ENCODE measurements at regions not wholly inside any gene's neighbourhood (a gene's known extent, or its start where the extent isn't known, plus 50 kb on each side); places are given as distances from the start of the nearest gene placed in this dataset.

DNA sequence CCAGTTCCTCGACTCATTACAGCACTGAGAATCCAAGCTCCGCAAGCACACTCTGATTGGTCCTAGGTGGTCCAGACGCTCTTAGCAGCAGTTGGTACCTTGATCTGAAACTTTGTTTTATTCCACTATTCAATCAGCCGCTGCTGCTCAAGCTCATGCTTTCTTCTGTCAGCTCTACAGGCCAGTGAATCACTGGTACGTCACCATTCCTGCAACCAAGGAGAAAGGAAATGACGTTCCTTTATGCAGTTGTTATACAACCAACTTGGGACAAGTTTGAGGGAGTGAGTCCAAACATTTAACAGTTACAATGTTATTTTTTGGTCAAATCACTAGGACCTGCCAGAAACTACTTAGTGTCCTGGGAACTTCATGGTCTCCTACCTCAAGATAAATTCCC is 398.8 kb upstream of the TMEFF2 start:
- TF ChIP-seq, protein P1, sequence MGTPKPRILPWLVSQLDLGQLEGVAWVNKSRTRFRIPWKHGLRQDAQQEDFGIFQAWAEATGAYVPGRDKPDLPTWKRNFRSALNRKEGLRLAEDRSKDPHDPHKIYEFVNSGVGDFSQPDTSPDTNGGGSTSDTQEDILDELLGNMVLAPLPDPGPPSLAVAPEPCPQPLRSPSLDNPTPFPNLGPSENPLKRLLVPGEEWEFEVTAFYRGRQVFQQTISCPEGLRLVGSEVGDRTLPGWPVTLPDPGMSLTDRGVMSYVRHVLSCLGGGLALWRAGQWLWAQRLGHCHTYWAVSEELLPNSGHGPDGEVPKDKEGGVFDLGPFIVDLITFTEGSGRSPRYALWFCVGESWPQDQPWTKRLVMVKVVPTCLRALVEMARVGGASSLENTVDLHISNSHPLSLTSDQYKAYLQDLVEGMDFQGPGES (IDR thresholded peaks at IDR 0.05): no peak
- no peak for TF ChIP-seq NFYB (IDR thresholded peaks at IDR 0.05; ENCODE audit: insufficient read depth, low read depth, low read length)
- no peak for TF ChIP-seq IRF4 (IDR thresholded peaks at IDR 0.05; ENCODE audit: low read depth, low read length)
- no peak for TF ChIP-seq MTA2 (IDR thresholded peaks at IDR 0.05; ENCODE audit: low read depth)
- no peak for TF ChIP-seq ATF7 (IDR thresholded peaks at IDR 0.05; ENCODE audit: low read depth)
- TF ChIP-seq CHD1 (IDR thresholded peaks at IDR 0.05; ENCODE audit: low read depth, low read length): no peak
- TF ChIP-seq RUNX3 (IDR thresholded peaks at IDR 0.05; ENCODE audit: low read length): no peak
- no peak for TF ChIP-seq EGR1 (IDR thresholded peaks at IDR 0.05; ENCODE audit: borderline replicate concordance in 1 of 2, low read depth in 2 of 2, low read length in 2 of 2)
- Histone ChIP-seq H3K4me2 (ENCODE audit: control insufficient read depth, insufficient read depth) (no peak overlapping the region), H3K9ac (ENCODE audit: control insufficient read depth, insufficient read depth, low read length) (no peak overlapping the region), H4K20me1 (ENCODE audit: control insufficient read depth, insufficient read depth) (no peaks in the 10 kb centered on the region), H3K9me3 (replicated peaks; ENCODE audit: control insufficient read depth, insufficient read depth, low read length) (no peaks in the 10 kb centered on the region), H3K4me3 (no peak overlapping the region), H2AFZ (ENCODE audit: control insufficient read depth, low read depth, low read length) (no peak overlapping the region), H3K36me3 (ENCODE audit: control insufficient read depth in 2 of 2, insufficient read depth in 2 of 2, low read length in 1 of 2) (no peaks in the 10 kb centered on the region), H3K27ac (ENCODE audit: control insufficient read depth, insufficient read depth) (no peak overlapping the region), H3K79me2 (ENCODE audit: control insufficient read depth, insufficient read depth, low read length) (no peaks in the 10 kb centered on the region), H3K4me1 (ENCODE audit: control insufficient read depth, insufficient read depth, low read length) (no peaks in the 10 kb centered on the region), H3K27me3 (replicated peaks in 1 of 2; ENCODE audit: control insufficient read depth in 2 of 2, insufficient read depth in 2 of 2, low read length in 1 of 2) (no peaks in the 10 kb centered on the region)
- CTCF ChIA-PET: interaction anchor here (1.6 kb wide), 1 partner anchor 12 kb away, joined by 3 read pairs; no protein-coding TSS in a partner anchor
- RAD21 ChIA-PET (ENCODE audit: unreplicated experiment): interaction anchor here (0.7 kb wide), 1 partner anchor 169 kb away, joined by 3 read pairs; no protein-coding TSS in a partner anchor
- in situ Hi-C loops (cut with MboI) (no loop called here), intact Hi-C loops (cut with micrococcal nuclease; ENCODE audit: unreplicated experiment) (no loop called here)
- WGBS (ENCODE audit: insufficient coverage, insufficient replicate concordance, low lambda C conversion rate, missing lambda C conversion rate): 27% methylated on average over 6 of the region's 6 CpGs
- POLR2A ChIA-PET: no interaction called here
- SMC1A ChIA-PET (ENCODE audit: uncharacterized antibody, unreplicated experiment): interaction anchor here (1.2 kb wide), 1 partner anchor 8 kb away, joined by 3 read pairs; no protein-coding TSS in a partner anchor
- ATAC-seq: no peak
- FAIRE-seq: no peak
- DNase-seq (ENCODE audit: low read depth, low spot score): no peak
- BruUV-seq (replicated peaks): no TSS peak

DNA sequence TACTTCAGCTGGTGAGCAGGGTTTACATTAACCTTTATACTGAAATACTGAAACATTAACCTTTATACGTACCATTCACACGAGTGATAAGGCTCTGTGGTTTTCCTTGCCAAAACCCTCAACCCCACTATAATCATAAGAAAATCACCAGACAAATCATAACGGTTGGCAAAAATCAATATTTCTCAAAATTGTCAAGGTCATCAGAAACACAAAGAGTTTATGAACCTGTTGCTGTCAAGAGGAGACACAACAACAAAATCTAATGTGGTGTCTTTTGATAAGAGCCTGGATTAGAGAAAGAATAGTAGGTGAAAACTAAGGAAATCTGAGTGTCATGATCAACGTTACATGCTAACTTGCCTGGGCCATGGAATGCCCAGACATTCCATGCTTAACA is 396.9 kb upstream of the TMEFF2 start:
- Histone ChIP-seq H2AFZ (ENCODE audit: control insufficient read depth, low read depth, low read length) (no peak overlapping the region), H3K4me3 (no peak overlapping the region), H3K9me3 (replicated peaks; ENCODE audit: control insufficient read depth, insufficient read depth, low read length) (no peaks in the 10 kb centered on the region), H3K27ac (ENCODE audit: control insufficient read depth, insufficient read depth) (no peak overlapping the region), H3K4me1 (ENCODE audit: control insufficient read depth, insufficient read depth, low read length) (no peaks in the 10 kb centered on the region), H3K79me2 (ENCODE audit: control insufficient read depth, insufficient read depth, low read length) (no peaks in the 10 kb centered on the region), H3K27me3 (replicated peaks in 1 of 2; ENCODE audit: control insufficient read depth in 2 of 2, insufficient read depth in 2 of 2, low read length in 1 of 2) (no peaks in the 10 kb centered on the region), H3K9ac (ENCODE audit: control insufficient read depth, insufficient read depth, low read length) (no peak overlapping the region), H3K36me3 (ENCODE audit: control insufficient read depth in 2 of 2, insufficient read depth in 2 of 2, low read length in 1 of 2) (no peaks in the 10 kb centered on the region), H3K4me2 (ENCODE audit: control insufficient read depth, insufficient read depth) (no peak overlapping the region), H4K20me1 (ENCODE audit: control insufficient read depth, insufficient read depth) (no peaks in the 10 kb centered on the region)
- intact Hi-C loops (cut with micrococcal nuclease; ENCODE audit: unreplicated experiment) (no loop called here), in situ Hi-C loops (cut with MboI) (no loop called here)
- ChIA-PET POLR2A (no interaction called here), CTCF (no interaction called here), SMC1A (ENCODE audit: uncharacterized antibody, unreplicated experiment) (no interaction called here), RAD21 (ENCODE audit: unreplicated experiment) (no interaction called here)
- FAIRE-seq: no peak
- no peak for ATAC-seq
- TF ChIP-seq MEF2B (IDR thresholded peaks at IDR 0.05; ENCODE audit: partially characterized antibody, poor library complexity, severe bottlenecking) (no peak), BCL11A (IDR thresholded peaks at IDR 0.05; ENCODE audit: low read depth, low read length) (no peak)
- TF ChIP-seq, protein P2, sequence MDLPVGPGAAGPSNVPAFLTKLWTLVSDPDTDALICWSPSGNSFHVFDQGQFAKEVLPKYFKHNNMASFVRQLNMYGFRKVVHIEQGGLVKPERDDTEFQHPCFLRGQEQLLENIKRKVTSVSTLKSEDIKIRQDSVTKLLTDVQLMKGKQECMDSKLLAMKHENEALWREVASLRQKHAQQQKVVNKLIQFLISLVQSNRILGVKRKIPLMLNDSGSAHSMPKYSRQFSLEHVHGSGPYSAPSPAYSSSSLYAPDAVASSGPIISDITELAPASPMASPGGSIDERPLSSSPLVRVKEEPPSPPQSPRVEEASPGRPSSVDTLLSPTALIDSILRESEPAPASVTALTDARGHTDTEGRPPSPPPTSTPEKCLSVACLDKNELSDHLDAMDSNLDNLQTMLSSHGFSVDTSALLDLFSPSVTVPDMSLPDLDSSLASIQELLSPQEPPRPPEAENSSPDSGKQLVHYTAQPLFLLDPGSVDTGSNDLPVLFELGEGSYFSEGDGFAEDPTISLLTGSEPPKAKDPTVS (IDR thresholded peaks at IDR 0.05; ENCODE audit: low read depth, low read length): no peak
- WGBS (ENCODE audit: insufficient coverage, insufficient replicate concordance, low lambda C conversion rate, missing lambda C conversion rate): 0% methylated on average over 4 of the region's 4 CpGs
- no peak for DNase-seq (ENCODE audit: low read depth, low spot score)
- no TSS peak for BruUV-seq (replicated peaks)

All from GM12878 (cell line).